Gastroesophageal sphincter (tissue), 3 donors: ENCODE measurements at regions not wholly inside any gene's neighbourhood (a gene's known extent, or its start where the extent isn't known, plus 50 kb on each side); places are given as distances from the start of the nearest gene placed in this dataset.

Experiments
- EP300 ChIP-seq: sonication (generic); formaldehyde crosslinking; IDR thresholded peaks from one replicate; pipeline ENCODE4 v1.6.1; 2017; ENCODE audit warnings: antibody characterized with exemption, mild to moderate bottlenecking
- POLR2A ChIP-seq, 2 donors: fragments of 450-650 bp; IDR thresholded peaks; one replicate each; pipeline ENCODE4 v1.6.1; 2017; ENCODE audit warnings: antibody characterized with exemption in 2 of 2, mild to moderate bottlenecking in 2 of 2, moderate library complexity in 1 of 2
- POLR2AphosphoS5 ChIP-seq: sonication (generic); formaldehyde crosslinking; IDR thresholded peaks from one replicate; pipeline ENCODE4 v1.6.1; 2017; ENCODE audit warnings: antibody characterized with exemption
- TF ChIP-seq, protein P1 (sequence below), 4 experiments: fragments of 200-600 bp in 2 of 4; fragments of 450-650 bp in 2 of 4; sonication (generic) in 1 of 4; IDR thresholded peaks; one replicate each; pipeline ENCODE4 v1.5.1; 2017 to 2019; ENCODE audit warnings: antibody characterized with exemption in 4 of 4, mild to moderate bottlenecking in 2 of 4, moderate library complexity in 2 of 4

DNA sequence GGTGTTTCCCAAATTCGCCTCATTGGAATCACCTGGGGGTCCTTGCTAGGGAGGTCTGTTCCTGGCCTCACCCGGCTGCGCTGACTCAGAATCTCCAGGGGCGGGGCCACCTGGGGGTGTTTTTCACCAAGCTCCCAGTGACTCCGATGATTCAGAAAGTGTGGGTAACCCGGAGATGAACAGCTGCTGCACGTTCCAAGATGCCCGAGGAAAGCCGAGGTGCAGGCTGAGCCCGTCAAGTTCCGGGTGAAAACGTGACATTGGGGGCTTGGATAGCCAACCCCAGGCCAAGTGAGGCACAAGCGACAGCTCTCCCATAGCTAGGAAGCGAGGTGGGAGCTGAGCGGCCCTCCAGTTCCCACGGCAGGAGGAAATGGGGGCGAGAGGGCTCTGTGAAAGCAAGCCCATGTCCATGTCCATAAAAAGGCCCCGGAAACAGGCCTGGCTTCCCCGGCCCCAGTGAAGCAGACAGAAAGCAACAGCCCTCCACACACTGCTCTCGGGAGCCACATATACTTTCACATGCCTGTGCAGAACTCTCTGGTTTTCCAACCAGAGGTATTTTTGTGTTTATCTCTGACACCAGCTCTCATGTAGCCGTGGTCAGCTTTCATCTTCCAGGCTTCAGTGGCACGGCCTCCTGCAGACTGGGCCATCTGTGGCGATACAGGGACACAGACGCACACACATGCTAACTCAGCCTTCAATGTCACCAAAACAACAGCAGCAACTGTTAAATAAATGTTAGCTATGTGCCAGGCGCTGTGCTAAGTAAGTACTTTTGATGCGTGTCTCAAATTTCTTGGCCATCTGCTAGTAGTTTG lies 90.7 kb upstream of the CCDC28A start:
- TF ChIP-seq, protein P1, sequence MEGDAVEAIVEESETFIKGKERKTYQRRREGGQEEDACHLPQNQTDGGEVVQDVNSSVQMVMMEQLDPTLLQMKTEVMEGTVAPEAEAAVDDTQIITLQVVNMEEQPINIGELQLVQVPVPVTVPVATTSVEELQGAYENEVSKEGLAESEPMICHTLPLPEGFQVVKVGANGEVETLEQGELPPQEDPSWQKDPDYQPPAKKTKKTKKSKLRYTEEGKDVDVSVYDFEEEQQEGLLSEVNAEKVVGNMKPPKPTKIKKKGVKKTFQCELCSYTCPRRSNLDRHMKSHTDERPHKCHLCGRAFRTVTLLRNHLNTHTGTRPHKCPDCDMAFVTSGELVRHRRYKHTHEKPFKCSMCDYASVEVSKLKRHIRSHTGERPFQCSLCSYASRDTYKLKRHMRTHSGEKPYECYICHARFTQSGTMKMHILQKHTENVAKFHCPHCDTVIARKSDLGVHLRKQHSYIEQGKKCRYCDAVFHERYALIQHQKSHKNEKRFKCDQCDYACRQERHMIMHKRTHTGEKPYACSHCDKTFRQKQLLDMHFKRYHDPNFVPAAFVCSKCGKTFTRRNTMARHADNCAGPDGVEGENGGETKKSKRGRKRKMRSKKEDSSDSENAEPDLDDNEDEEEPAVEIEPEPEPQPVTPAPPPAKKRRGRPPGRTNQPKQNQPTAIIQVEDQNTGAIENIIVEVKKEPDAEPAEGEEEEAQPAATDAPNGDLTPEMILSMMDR (IDR thresholded peaks at IDR 0.05), result no peak
- TF ChIP-seq POLR2AphosphoS5 (no peak), POLR2A (IDR thresholded peaks at IDR 0.05) (no peak), EP300 (no peak)
